ENCODE measurements at regions not wholly inside any gene's neighbourhood (a gene's known extent, or its start where the extent isn't known, plus 50 kb on each side); places are given as distances from the start of the nearest gene placed in this dataset.

DNA sequence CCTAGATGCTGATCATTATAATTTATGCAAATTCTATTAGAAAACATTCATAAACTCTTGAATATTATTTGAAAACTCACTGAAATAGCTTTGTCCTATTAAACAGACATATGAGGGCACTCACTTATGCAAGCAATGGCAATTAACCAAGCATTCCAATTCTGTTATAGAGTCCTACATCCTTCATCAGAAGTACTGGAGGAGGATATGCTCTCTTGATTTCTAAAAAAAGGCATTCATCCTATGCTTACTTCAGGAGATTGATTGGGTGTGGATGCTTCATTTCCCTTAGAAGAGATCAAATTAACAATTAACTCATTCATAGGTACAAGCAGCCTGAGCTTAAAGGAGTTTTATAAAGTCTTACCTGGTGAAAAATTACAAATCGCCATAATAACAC is 1317.2 kb downstream of the PCDH7 start:
- Histone ChIP-seq H3K4me1 (ENCODE audit: control insufficient read depth, insufficient read depth, low read depth, low read length) (peaks cover 2% of the 10 kb centered on the region), H2BK120ac (ENCODE audit: low read depth, low read length) (no peak overlapping the region), H3K9me3 (ENCODE audit: control insufficient read depth, low read length) (no peaks in the 10 kb centered on the region), H2BK15ac (ENCODE audit: low read depth, poor library complexity, severe bottlenecking) (no peak overlapping the region), H3K79me1 (replicated peaks; ENCODE audit: low read length, poor library complexity, severe bottlenecking) (no peaks in the 10 kb centered on the region), H3K4me2 (ENCODE audit: low read length, poor library complexity, severe bottlenecking) (no peak overlapping the region), H3K27ac (ENCODE audit: low read length, poor library complexity, severe bottlenecking) (no peak overlapping the region), H2AK5ac (ENCODE audit: low read length, severe bottlenecking) (no peak overlapping the region), H2AFZ (ENCODE audit: low read depth, low read length) (no peak overlapping the region), H3K36me3 (ENCODE audit: control insufficient read depth in 1 of 2, insufficient read depth in 2 of 2, low read depth in 1 of 2, low read length in 2 of 2) (no peaks in the 10 kb centered on the region), H4K8ac (ENCODE audit: low read length) (no peak overlapping the region), H3K4ac (ENCODE audit: low read depth in 1 of 2, low read length in 2 of 2) (no peak overlapping the region), H2BK5ac (ENCODE audit: low read depth, low read length, poor library complexity, severe bottlenecking) (no peak overlapping the region), H3K9ac (ENCODE audit: low read length) (no peak overlapping the region), H4K91ac (ENCODE audit: low read length) (no peak overlapping the region), H3K4me3 (ENCODE audit: insufficient read depth in 1 of 2, low read depth in 1 of 2, low read length in 2 of 2) (no peak overlapping the region), H3K23ac (ENCODE audit: low read length in 2 of 2) (no peak overlapping the region), H3K18ac (ENCODE audit: low read depth in 1 of 2, low read length in 2 of 2) (no peak overlapping the region), H3K14ac (ENCODE audit: low read length in 2 of 2) (no peak overlapping the region), H2BK12ac (ENCODE audit: low read length in 2 of 2) (no peak overlapping the region), H3K27me3 (ENCODE audit: control insufficient read depth in 1 of 2, insufficient read depth in 1 of 2, low read length in 2 of 2) (no peaks in the 10 kb centered on the region)
- WGBS: no CpG with 5 or more reads among the region's 1 CpG
- no peak for DNase-seq

DNA sequence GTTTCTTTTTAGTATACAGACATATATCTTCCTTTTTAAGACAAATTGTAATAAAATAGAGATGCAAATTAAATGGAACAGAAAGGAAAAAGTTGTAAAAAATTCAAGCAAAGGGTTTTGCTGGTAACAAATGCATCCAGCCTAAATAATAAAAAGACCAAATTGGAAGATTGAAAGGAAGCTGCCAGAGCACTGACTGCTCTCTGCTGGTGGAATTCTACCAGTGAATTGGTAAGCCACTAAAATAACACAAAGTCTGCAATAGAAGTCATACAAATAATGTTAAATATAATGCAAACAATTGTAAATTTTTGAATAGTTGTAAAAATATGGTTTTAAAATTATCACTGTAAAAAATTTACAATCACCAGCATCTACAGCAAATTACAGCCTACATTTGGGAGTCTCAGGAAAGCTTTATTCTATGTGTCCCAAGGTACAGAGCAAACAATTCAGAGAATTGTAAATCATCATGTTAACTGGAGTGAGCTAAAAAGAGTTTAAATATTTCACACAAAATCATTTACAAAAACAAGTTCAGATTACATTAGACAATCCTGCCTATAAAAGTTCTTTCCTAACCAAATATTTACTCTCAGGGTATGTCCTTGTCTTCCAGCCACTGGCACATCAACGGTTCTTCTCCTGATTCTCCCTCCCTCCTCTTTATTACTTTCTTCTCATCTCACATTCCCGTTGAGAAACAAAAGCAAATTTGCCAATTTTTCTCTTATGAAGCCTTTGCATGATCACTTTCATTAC is 1322.5 kb downstream of the PCDH7 start:
- Histone ChIP-seq H2AK5ac (ENCODE audit: low read length, severe bottlenecking) (no peak overlapping the region), H3K4me2 (ENCODE audit: low read length, poor library complexity, severe bottlenecking) (no peak overlapping the region), H3K27ac (ENCODE audit: low read length, poor library complexity, severe bottlenecking) (no peak overlapping the region), H3K79me1 (replicated peaks; ENCODE audit: low read length, poor library complexity, severe bottlenecking) (no peaks in the 10 kb centered on the region), H3K18ac (ENCODE audit: low read depth in 1 of 2, low read length in 2 of 2) (no peak overlapping the region), H4K8ac (ENCODE audit: low read length) (no peak overlapping the region), H2AFZ (ENCODE audit: low read depth, low read length) (no peak overlapping the region), H3K4ac (ENCODE audit: low read depth in 1 of 2, low read length in 2 of 2) (no peak overlapping the region), H3K9ac (ENCODE audit: low read length) (no peak overlapping the region), H3K4me1 (ENCODE audit: control insufficient read depth, insufficient read depth, low read depth, low read length) (no peaks in the 10 kb centered on the region), H2BK5ac (ENCODE audit: low read depth, low read length, poor library complexity, severe bottlenecking) (no peak overlapping the region), H3K27me3 (ENCODE audit: control insufficient read depth in 1 of 2, insufficient read depth in 1 of 2, low read length in 2 of 2) (no peaks in the 10 kb centered on the region), H2BK12ac (ENCODE audit: low read length in 2 of 2) (no peak overlapping the region), H3K23ac (ENCODE audit: low read length in 2 of 2) (no peak overlapping the region), H3K36me3 (ENCODE audit: control insufficient read depth in 1 of 2, insufficient read depth in 2 of 2, low read depth in 1 of 2, low read length in 2 of 2) (no peaks in the 10 kb centered on the region), H3K9me3 (ENCODE audit: control insufficient read depth, low read length) (no peaks in the 10 kb centered on the region), H3K4me3 (ENCODE audit: insufficient read depth in 1 of 2, low read depth in 1 of 2, low read length in 2 of 2) (no peak overlapping the region), H2BK120ac (ENCODE audit: low read depth, low read length) (no peak overlapping the region), H3K14ac (ENCODE audit: low read length in 2 of 2) (no peak overlapping the region), H4K91ac (ENCODE audit: low read length) (no peak overlapping the region), H2BK15ac (ENCODE audit: low read depth, poor library complexity, severe bottlenecking) (no peak overlapping the region)
- DNase-seq: no peak
- 79% methylated on average over 2 of the region's 2 CpGs for WGBS

DNA sequence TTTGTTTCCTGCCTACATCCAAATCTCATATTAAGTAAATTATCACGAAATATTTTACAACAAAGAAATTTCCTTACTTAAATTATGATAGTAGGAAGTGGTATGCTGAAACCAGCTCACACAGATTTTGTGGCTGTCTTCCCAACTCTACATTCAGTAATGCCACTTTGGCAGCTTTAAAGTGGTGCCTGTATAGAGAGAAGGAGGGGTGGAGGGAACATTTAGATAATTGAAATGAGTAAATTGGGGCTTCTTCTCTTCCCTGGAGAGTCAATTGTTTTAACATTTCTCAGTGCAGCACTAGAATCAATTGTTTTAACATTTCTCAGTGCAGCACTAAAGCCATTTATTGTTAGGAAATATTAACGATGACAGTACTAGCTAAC is 1323.1 kb downstream of the PCDH7 start:
- no peaks in the 10 kb centered on the region for H3K79me1 ChIP-seq (replicated peaks; ENCODE audit: low read length, poor library complexity, severe bottlenecking)
- no peaks in the 10 kb centered on the region for H3K36me3 ChIP-seq (ENCODE audit: control insufficient read depth in 1 of 2, insufficient read depth in 2 of 2, low read depth in 1 of 2, low read length in 2 of 2)
- no peak overlapping the region for H2BK12ac ChIP-seq (ENCODE audit: low read length in 2 of 2)
- no CpG with 5 or more reads among the region's 2 CpGs for WGBS
- H3K4ac ChIP-seq (ENCODE audit: low read depth in 1 of 2, low read length in 2 of 2): no peak overlapping the region
- H2BK120ac ChIP-seq (ENCODE audit: low read depth, low read length): no peak overlapping the region
- no peak overlapping the region for H3K23ac ChIP-seq (ENCODE audit: low read length in 2 of 2)
- H3K4me2 ChIP-seq (ENCODE audit: low read length, poor library complexity, severe bottlenecking): no peak overlapping the region
- no peak overlapping the region for H2AK5ac ChIP-seq (ENCODE audit: low read length, severe bottlenecking)
- no peak overlapping the region for H4K91ac ChIP-seq (ENCODE audit: low read length)
- no peaks in the 10 kb centered on the region for H3K4me1 ChIP-seq (ENCODE audit: control insufficient read depth, insufficient read depth, low read depth, low read length)
- no peak overlapping the region for H3K18ac ChIP-seq (ENCODE audit: low read depth in 1 of 2, low read length in 2 of 2)
- no peaks in the 10 kb centered on the region for H3K27me3 ChIP-seq (ENCODE audit: control insufficient read depth in 1 of 2, insufficient read depth in 1 of 2, low read length in 2 of 2)
- H3K27ac ChIP-seq (ENCODE audit: low read length, poor library complexity, severe bottlenecking): no peak overlapping the region
- H3K14ac ChIP-seq (ENCODE audit: low read length in 2 of 2): no peak overlapping the region
- no peak for DNase-seq
- no peaks in the 10 kb centered on the region for H3K9me3 ChIP-seq (ENCODE audit: control insufficient read depth, low read length)
- no peak overlapping the region for H3K4me3 ChIP-seq (ENCODE audit: insufficient read depth in 1 of 2, low read depth in 1 of 2, low read length in 2 of 2)
- H2BK5ac ChIP-seq (ENCODE audit: low read depth, low read length, poor library complexity, severe bottlenecking): no peak overlapping the region
- no peak overlapping the region for H2BK15ac ChIP-seq (ENCODE audit: low read depth, poor library complexity, severe bottlenecking)
- no peak overlapping the region for H2AFZ ChIP-seq (ENCODE audit: low read depth, low read length)
- no peak overlapping the region for H4K8ac ChIP-seq (ENCODE audit: low read length)
- no peak overlapping the region for H3K9ac ChIP-seq (ENCODE audit: low read length)

DNA sequence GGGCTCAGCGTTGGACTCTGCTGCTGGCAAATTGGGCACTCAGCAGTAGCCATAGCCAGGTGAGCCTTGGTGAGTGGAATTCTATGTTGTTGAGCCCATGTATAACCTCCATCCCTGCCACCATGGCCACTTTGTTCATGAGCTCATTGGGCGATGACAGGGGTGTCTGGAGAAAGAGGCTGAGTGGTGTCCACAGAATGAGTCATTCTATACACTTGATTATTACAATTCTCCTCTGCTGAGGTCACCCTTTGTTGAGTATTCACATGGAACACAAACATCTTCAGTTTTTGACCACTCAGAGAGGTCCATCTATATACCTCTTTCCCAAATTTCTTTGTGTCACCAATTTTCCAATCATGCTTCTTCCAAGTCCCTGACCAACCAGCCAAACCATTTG is 1341.7 kb downstream of the PCDH7 start:
- no peaks in the 10 kb centered on the region for H3K27me3 ChIP-seq (ENCODE audit: control insufficient read depth in 1 of 2, insufficient read depth in 1 of 2, low read length in 2 of 2)
- no peak overlapping the region for H3K23ac ChIP-seq (ENCODE audit: low read length in 2 of 2)
- H2AFZ ChIP-seq (ENCODE audit: low read depth, low read length): no peak overlapping the region
- H2BK12ac ChIP-seq (ENCODE audit: low read length in 2 of 2): no peak overlapping the region
- no peaks in the 10 kb centered on the region for H3K9me3 ChIP-seq (ENCODE audit: control insufficient read depth, low read length)
- H3K36me3 ChIP-seq (ENCODE audit: control insufficient read depth in 1 of 2, insufficient read depth in 2 of 2, low read depth in 1 of 2, low read length in 2 of 2): no peaks in the 10 kb centered on the region
- no peak overlapping the region for H3K18ac ChIP-seq (ENCODE audit: low read depth in 1 of 2, low read length in 2 of 2)
- no peak overlapping the region for H4K91ac ChIP-seq (ENCODE audit: low read length)
- no peak overlapping the region for H3K14ac ChIP-seq (ENCODE audit: low read length in 2 of 2)
- no peaks in the 10 kb centered on the region for H3K4me1 ChIP-seq (ENCODE audit: control insufficient read depth, insufficient read depth, low read depth, low read length)
- no peak overlapping the region for H3K4me2 ChIP-seq (ENCODE audit: low read length, poor library complexity, severe bottlenecking)
- H2BK15ac ChIP-seq (ENCODE audit: low read depth, poor library complexity, severe bottlenecking): no peak overlapping the region
- WGBS: 86% methylated on average over 2 of the region's 2 CpGs
- no peak overlapping the region for H2AK5ac ChIP-seq (ENCODE audit: low read length, severe bottlenecking)
- H4K8ac ChIP-seq (ENCODE audit: low read length): no peak overlapping the region
- no peak overlapping the region for H2BK120ac ChIP-seq (ENCODE audit: low read depth, low read length)
- H3K79me1 ChIP-seq (replicated peaks; ENCODE audit: low read length, poor library complexity, severe bottlenecking): no peaks in the 10 kb centered on the region
- no peak overlapping the region for H3K27ac ChIP-seq (ENCODE audit: low read length, poor library complexity, severe bottlenecking)
- no peak overlapping the region for H3K4ac ChIP-seq (ENCODE audit: low read depth in 1 of 2, low read length in 2 of 2)
- H3K9ac ChIP-seq (ENCODE audit: low read length): no peak overlapping the region
- no peak for DNase-seq
- H2BK5ac ChIP-seq (ENCODE audit: low read depth, low read length, poor library complexity, severe bottlenecking): no peak overlapping the region
- no peak overlapping the region for H3K4me3 ChIP-seq (ENCODE audit: insufficient read depth in 1 of 2, low read depth in 1 of 2, low read length in 2 of 2)
